SU-DHL-6 (cell line): ENCODE measurements at regions not wholly inside any gene's neighbourhood (a gene's known extent, or its start where the extent isn't known, plus 50 kb on each side); places are given as distances from the start of the nearest gene placed in this dataset.
"Not testable (repeated sequence)": the region's sequence is repeated elsewhere in the genome, so short reads cannot be mapped to it uniquely, and the experiment has no call there.

Experiments used
- H2AFZ ChIP-seq: fragments of 200-600 bp; sonication (generic); 2 replicates; pipeline ENCODE4 v1.6.1; 2014; ENCODE audit warnings: low read depth, mild to moderate bottlenecking, moderate library complexity, mixed read lengths, antibody characterized with exemption, low read length; ENCODE audit not compliant: severe bottlenecking
- H3F3A ChIP-seq: fragments of 200-600 bp; shearing (Covaris generic); 2 replicates; pipeline ENCODE4 v1.6.0; 2016; ENCODE audit warnings: antibody characterized with exemption, mild to moderate bottlenecking; ENCODE audit not compliant: insufficient read depth
- H3K27ac ChIP-seq: fragments of 200-600 bp; sonication (generic); 2 replicates; pipeline ENCODE4 v1.5.1; 2016; ENCODE audit warnings: low read depth, mild to moderate bottlenecking, low read length, moderate library complexity, mixed read lengths
- H3K27me3 ChIP-seq: fragments of 200-600 bp; sonication (generic), shearing (Covaris generic); 2 replicates; pipeline ENCODE4 v1.6.0; 2014; ENCODE audit warnings: mild to moderate bottlenecking, low read length
- H3K36me3 ChIP-seq: fragments of 200-600 bp; sonication (generic); 2 replicates; pipeline ENCODE4 v1.6.1; 2014; ENCODE audit warnings: mild to moderate bottlenecking, low read length, mixed read lengths
- H3K4me2 ChIP-seq: fragments of 300-600, 200-600 bp; shearing (Covaris generic), sonication (generic); 2 replicates; pipeline ENCODE4 v1.6.0; 2014; ENCODE audit warnings: low read length, low read depth, mild to moderate bottlenecking; ENCODE audit not compliant: poor library complexity, severe bottlenecking
- H3K4me3 ChIP-seq: fragments of 200-600 bp; sonication (generic); 2 replicates; pipeline ENCODE4 v1.5.1; 2014; ENCODE audit warnings: antibody characterized with exemption, low read length, mild to moderate bottlenecking, mixed read lengths; ENCODE audit not compliant: insufficient read depth, poor library complexity, severe bottlenecking
- H3K79me2 ChIP-seq: fragments of 200-600 bp; sonication (generic); 2 replicates; pipeline ENCODE4 v1.6.1; 2014; ENCODE audit warnings: mild to moderate bottlenecking, low read length, moderate library complexity; ENCODE audit not compliant: insufficient read depth
- H3K9ac ChIP-seq: fragments of 200-600 bp; sonication (generic); 2 replicates; pipeline ENCODE4 v1.7.0; 2014; ENCODE audit warnings: mild to moderate bottlenecking, low read length
- H3K9me2 ChIP-seq: fragments of 200-600 bp; sonication (generic); replicated peaks from 2 replicates; pipeline ENCODE4 v1.6.1; 2014; ENCODE audit warnings: low read length; ENCODE audit not compliant: insufficient read depth
- H3K9me3 ChIP-seq: fragments of 200-600 bp; sonication (generic); 2 replicates; pipeline ENCODE4 v1.6.1; 2014; ENCODE audit warnings: low read length, mixed read lengths; ENCODE audit not compliant: insufficient read depth
- H4K20me1 ChIP-seq: fragments of 200-600 bp; sonication (generic); 2 replicates; pipeline ENCODE4 v1.6.1; 2014; ENCODE audit warnings: low read depth, mild to moderate bottlenecking, antibody characterized with exemption, low read length, moderate library complexity, mixed read lengths
- CTCF ChIP-seq: fragments of 200-600 bp; sonication (generic); IDR thresholded peaks from one replicate; pipeline ENCODE4 v1.5.1; 2017; ENCODE audit warnings: antibody characterized with exemption, mild to moderate bottlenecking, low read length, moderate library complexity; ENCODE audit not compliant: insufficient read depth, poor library complexity, severe bottlenecking
- EZH2phosphoT487 ChIP-seq: fragments of 200-600 bp; sonication (generic), shearing (Covaris generic); conservative IDR thresholded peaks from 2 replicates; pipeline ENCODE4 v1.6.1; 2018; ENCODE audit warnings: mild to moderate bottlenecking, antibody characterized with exemption, low read length, moderate library complexity, mixed read lengths

GRCh38 chr5:107005161-107005560 lies 665.6 kb downstream of the EFNA5 start:
- H3K27ac ChIP-seq: no peak overlapping the region
- no peak overlapping the region for H3K4me2 ChIP-seq
- H3K9me2 ChIP-seq: no peaks in the 10 kb centered on the region

GRCh38 chr5:107002115-107002514 lies 668.6 kb downstream of the EFNA5 start:
- no peak overlapping the region for H3K27ac ChIP-seq
- no peaks in the 10 kb centered on the region for H3K36me3 ChIP-seq
- no peaks in the 10 kb centered on the region for H3K79me2 ChIP-seq
- H3K9me2 ChIP-seq: no peaks in the 10 kb centered on the region
- no peaks in the 10 kb centered on the region for H3K9me3 ChIP-seq
- no peaks in the 10 kb centered on the region for H3F3A ChIP-seq
- H3K9ac ChIP-seq: no peak overlapping the region
- H3K27me3 ChIP-seq: no peaks in the 10 kb centered on the region
- TF ChIP-seq EZH2phosphoT487 (no peak), CTCF (no peak)
- no peak overlapping the region for H3K4me3 ChIP-seq
- no peak overlapping the region for H2AFZ ChIP-seq
- H4K20me1 ChIP-seq: no peaks in the 10 kb centered on the region
- H3K4me2 ChIP-seq: no peak overlapping the region

More at GRCh38 chr5:107005161-107005560, 665.6 kb downstream of the EFNA5 start:
- Histone ChIP-seq H3F3A (no peaks in the 10 kb centered on the region), H3K9ac (no peak overlapping the region), H3K36me3 (no peaks in the 10 kb centered on the region), H3K79me2 (no peaks in the 10 kb centered on the region), H3K27me3 (no peaks in the 10 kb centered on the region), H3K9me3 (no peaks in the 10 kb centered on the region), H3K4me3 (no peak overlapping the region), H4K20me1 (no peaks in the 10 kb centered on the region), H2AFZ (no peak overlapping the region)
- TF ChIP-seq CTCF: no peak
- TF ChIP-seq EZH2phosphoT487: no peak

- H3K4me3 ChIP-seq, H2AFZ ChIP-seq, H3K9me3 ChIP-seq, H3F3A ChIP-seq, H3K9ac ChIP-seq, H3K9me2 ChIP-seq, H3K79me2 ChIP-seq, H4K20me1 ChIP-seq, H3K4me2 ChIP-seq, H3K27me3 ChIP-seq, H3K36me3 ChIP-seq, H3K27ac ChIP-seq: not testable (repeated sequence)
Observed at GRCh38 chr5:106999506-106999905, 671.2 kb downstream of the EFNA5 start.

GRCh38 chr5:106986006-106986405 lies 684.7 kb downstream of the EFNA5 start:
- no peaks in the 10 kb centered on the region for H3K27me3 ChIP-seq
- H3K4me3 ChIP-seq: no peak overlapping the region
- no peak overlapping the region for H3K27ac ChIP-seq
- no peaks in the 10 kb centered on the region for H3K9me3 ChIP-seq
- no peaks in the 10 kb centered on the region for H3K9me2 ChIP-seq
- H3K4me2 ChIP-seq: no peak overlapping the region
- no peaks in the 10 kb centered on the region for H3K36me3 ChIP-seq
- H3F3A ChIP-seq: no peaks in the 10 kb centered on the region
- TF ChIP-seq EZH2phosphoT487: no peak
- TF ChIP-seq CTCF: no peak
- H2AFZ ChIP-seq: no peak overlapping the region
- H4K20me1 ChIP-seq: no peaks in the 10 kb centered on the region
- no peaks in the 10 kb centered on the region for H3K79me2 ChIP-seq
- no peak overlapping the region for H3K9ac ChIP-seq
